ENCODE measurements at regions not wholly inside any gene's neighbourhood (a gene's known extent, or its start where the extent isn't known, plus 50 kb on each side); places are given as distances from the start of the nearest gene placed in this dataset.

DNA sequence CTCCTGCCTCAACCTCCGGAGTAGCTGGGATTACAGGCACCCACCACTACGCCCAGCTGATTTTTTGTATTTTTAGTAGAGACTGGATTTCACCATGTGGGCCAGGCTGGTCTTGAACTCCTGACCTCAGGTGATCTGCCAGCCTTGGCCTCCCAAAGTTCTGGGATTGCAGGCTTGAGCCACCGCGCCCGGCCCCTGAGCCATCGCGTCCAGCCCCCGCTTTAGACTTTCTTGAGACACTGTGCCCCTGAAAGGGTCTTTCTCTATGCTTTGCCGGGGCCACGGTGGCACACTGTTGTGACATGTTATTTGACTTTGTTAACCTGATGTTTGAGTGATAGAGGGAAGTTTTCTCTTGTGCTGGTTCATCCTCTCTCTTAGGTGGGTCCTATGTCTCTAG is 186.4 kb downstream of the BTG1 start:
- Histone ChIP-seq H3F3A (ENCODE audit: low read length, unreplicated experiment) (no peaks in the 10 kb centered on the region), H3K27ac (ENCODE audit: low read length) (no peak overlapping the region), H3K27me3 (ENCODE audit: low read length) (no peaks in the 10 kb centered on the region), H3K36me3 (ENCODE audit: low read depth, low read length) (no peaks in the 10 kb centered on the region), H4K20me1 (ENCODE audit: low read length) (no peaks in the 10 kb centered on the region), H3K9me2 (replicated peaks; ENCODE audit: low read length) (no peaks in the 10 kb centered on the region), H3K79me2 (ENCODE audit: low read length) (no peaks in the 10 kb centered on the region), H3K4me2 (ENCODE audit: low read length) (no peak overlapping the region), H2AFZ (ENCODE audit: low read length) (no peak overlapping the region), H3K4me3 (ENCODE audit: low read length) (no peak overlapping the region), H3K9ac (ENCODE audit: low read length) (no peak overlapping the region), H3K4me1 (ENCODE audit: insufficient read depth, low read length) (peaks cover 9% of the 10 kb centered on the region; the same call in 1 of the 2 replicates), H3K9me3 (ENCODE audit: low read length) (no peaks in the 10 kb centered on the region)
- CTCF ChIA-PET: no interaction called here
- no TSS peak for BruUV-seq (replicated peaks)
- DNase-seq (no peak), ATAC-seq (no peak)
- POLR2A ChIA-PET (ENCODE audit: unreplicated experiment): no interaction called here
- intact Hi-C loops (cut with micrococcal nuclease): loop anchor here (10.0 kb wide), 1 partner anchor 574 kb away; no protein-coding TSS in a partner anchor
- TF ChIP-seq, protein P1, sequence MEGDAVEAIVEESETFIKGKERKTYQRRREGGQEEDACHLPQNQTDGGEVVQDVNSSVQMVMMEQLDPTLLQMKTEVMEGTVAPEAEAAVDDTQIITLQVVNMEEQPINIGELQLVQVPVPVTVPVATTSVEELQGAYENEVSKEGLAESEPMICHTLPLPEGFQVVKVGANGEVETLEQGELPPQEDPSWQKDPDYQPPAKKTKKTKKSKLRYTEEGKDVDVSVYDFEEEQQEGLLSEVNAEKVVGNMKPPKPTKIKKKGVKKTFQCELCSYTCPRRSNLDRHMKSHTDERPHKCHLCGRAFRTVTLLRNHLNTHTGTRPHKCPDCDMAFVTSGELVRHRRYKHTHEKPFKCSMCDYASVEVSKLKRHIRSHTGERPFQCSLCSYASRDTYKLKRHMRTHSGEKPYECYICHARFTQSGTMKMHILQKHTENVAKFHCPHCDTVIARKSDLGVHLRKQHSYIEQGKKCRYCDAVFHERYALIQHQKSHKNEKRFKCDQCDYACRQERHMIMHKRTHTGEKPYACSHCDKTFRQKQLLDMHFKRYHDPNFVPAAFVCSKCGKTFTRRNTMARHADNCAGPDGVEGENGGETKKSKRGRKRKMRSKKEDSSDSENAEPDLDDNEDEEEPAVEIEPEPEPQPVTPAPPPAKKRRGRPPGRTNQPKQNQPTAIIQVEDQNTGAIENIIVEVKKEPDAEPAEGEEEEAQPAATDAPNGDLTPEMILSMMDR (conservative IDR thresholded peaks at IDR 0.05; ENCODE audit: low read depth, low read length): no peak
- TF ChIP-seq EZH2 (IDR thresholded peaks at IDR 0.05; ENCODE audit: low read length, unreplicated experiment) (no peak), EZH2phosphoT487 (IDR thresholded peaks at IDR 0.05; ENCODE audit: borderline replicate concordance, low read length) (no peak)

DNA sequence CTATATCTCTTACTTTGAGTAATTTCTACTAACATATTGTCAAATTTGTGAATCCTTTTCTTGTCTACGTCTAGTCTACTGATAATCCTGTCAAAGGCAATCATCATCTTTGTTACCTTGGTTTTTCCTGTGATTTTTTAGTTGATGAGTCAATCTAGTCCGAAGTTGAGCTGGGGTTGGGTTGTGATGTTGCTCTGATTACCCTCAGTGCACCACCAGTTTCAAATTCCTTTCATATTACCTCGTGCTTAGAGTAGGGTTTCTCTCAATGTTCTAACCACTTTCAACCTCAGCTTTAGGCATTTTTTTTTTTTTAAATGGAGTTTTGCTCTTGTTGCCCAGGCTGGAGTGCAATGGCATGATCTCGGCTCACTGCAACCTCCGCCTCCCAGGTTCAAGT is 186.8 kb downstream of the BTG1 start:
- H2AFZ ChIP-seq (ENCODE audit: low read length): no peak overlapping the region
- H3F3A ChIP-seq (ENCODE audit: low read length, unreplicated experiment): no peaks in the 10 kb centered on the region
- H3K79me2 ChIP-seq (ENCODE audit: low read length): no peaks in the 10 kb centered on the region
- TF ChIP-seq EZH2 (IDR thresholded peaks at IDR 0.05; ENCODE audit: low read length, unreplicated experiment): no peak
- TF ChIP-seq, protein P1 (conservative IDR thresholded peaks at IDR 0.05; ENCODE audit: low read depth, low read length): no peak
- TF ChIP-seq EZH2phosphoT487 (IDR thresholded peaks at IDR 0.05; ENCODE audit: borderline replicate concordance, low read length): no peak
- no TSS peak for BruUV-seq (replicated peaks)
- no peak overlapping the region for H3K4me3 ChIP-seq (ENCODE audit: low read length)
- H3K9me2 ChIP-seq (replicated peaks; ENCODE audit: low read length): no peaks in the 10 kb centered on the region
- H4K20me1 ChIP-seq (ENCODE audit: low read length): no peaks in the 10 kb centered on the region
- no peaks in the 10 kb centered on the region for H3K9me3 ChIP-seq (ENCODE audit: low read length)
- H3K4me1 ChIP-seq (ENCODE audit: insufficient read depth, low read length): peaks cover 9% of the 10 kb centered on the region; the same call in 1 of the 2 replicates
- H3K27me3 ChIP-seq (ENCODE audit: low read length): no peaks in the 10 kb centered on the region
- H3K9ac ChIP-seq (ENCODE audit: low read length): no peak overlapping the region
- no peak overlapping the region for H3K27ac ChIP-seq (ENCODE audit: low read length)
- DNase-seq: peak; percentile 51
- no peak for ATAC-seq
- CTCF ChIA-PET: no interaction called here
- H3K36me3 ChIP-seq (ENCODE audit: low read depth, low read length): no peaks in the 10 kb centered on the region
- intact Hi-C loops (cut with micrococcal nuclease): loop anchor here (10.0 kb wide), 1 partner anchor 574 kb away; no protein-coding TSS in a partner anchor
- POLR2A ChIA-PET (ENCODE audit: unreplicated experiment): no interaction called here
- H3K4me2 ChIP-seq (ENCODE audit: low read length): no peak overlapping the region

DNA sequence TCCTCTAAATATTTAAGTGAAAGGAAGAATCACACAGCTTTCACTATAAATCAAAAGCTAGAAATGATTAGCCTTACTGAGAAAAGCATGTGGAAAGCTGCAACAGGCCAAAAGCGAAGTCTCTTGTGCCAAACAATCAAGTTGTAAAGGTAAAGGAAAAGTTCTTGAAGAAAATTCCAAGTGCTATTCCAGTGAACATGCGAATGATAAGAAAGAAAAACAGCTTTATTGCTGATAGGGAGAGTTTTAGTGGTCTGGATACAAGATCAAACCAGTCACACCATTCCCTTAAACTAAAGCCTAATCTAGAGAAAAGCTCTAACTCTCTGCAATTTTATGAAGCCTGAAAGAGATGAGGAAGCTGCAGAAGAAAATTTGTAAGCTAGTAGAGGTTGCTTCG is 190.9 kb downstream of the BTG1 start:
- no TSS peak for BruUV-seq (replicated peaks)
- TF ChIP-seq, protein P1 (conservative IDR thresholded peaks at IDR 0.05; ENCODE audit: low read depth, low read length): no peak
- TF ChIP-seq EZH2 (IDR thresholded peaks at IDR 0.05; ENCODE audit: low read length, unreplicated experiment) (no peak), EZH2phosphoT487 (IDR thresholded peaks at IDR 0.05; ENCODE audit: borderline replicate concordance, low read length) (no peak)
- Histone ChIP-seq H3F3A (ENCODE audit: low read length, unreplicated experiment) (no peaks in the 10 kb centered on the region), H3K4me1 (ENCODE audit: insufficient read depth, low read length) (peaks cover 9% of the 10 kb centered on the region; the same call in 1 of the 2 replicates), H3K79me2 (ENCODE audit: low read length) (no peaks in the 10 kb centered on the region), H3K9me2 (replicated peaks; ENCODE audit: low read length) (no peaks in the 10 kb centered on the region), H3K4me3 (ENCODE audit: low read length) (no peak overlapping the region), H3K9ac (ENCODE audit: low read length) (no peak overlapping the region), H3K4me2 (ENCODE audit: low read length) (no peak overlapping the region), H3K27ac (ENCODE audit: low read length) (no peak overlapping the region), H3K27me3 (ENCODE audit: low read length) (no peaks in the 10 kb centered on the region), H2AFZ (ENCODE audit: low read length) (no peak overlapping the region), H4K20me1 (ENCODE audit: low read length) (no peaks in the 10 kb centered on the region), H3K36me3 (ENCODE audit: low read depth, low read length) (no peaks in the 10 kb centered on the region), H3K9me3 (ENCODE audit: low read length) (no peaks in the 10 kb centered on the region)
- CTCF ChIA-PET: interaction anchor here (0.6 kb wide), 1 partner anchor 204 kb away, joined by 3 read pairs; no protein-coding TSS in a partner anchor
- intact Hi-C loops (cut with micrococcal nuclease): loop anchor here (10.0 kb wide), 1 partner anchor 570 kb away; no protein-coding TSS in a partner anchor
- POLR2A ChIA-PET (ENCODE audit: unreplicated experiment): interaction anchor here (0.5 kb wide), 1 partner anchor 191 kb away, joined by 3 read pairs; no protein-coding TSS in a partner anchor
- DNase-seq: no peak
- no peak for ATAC-seq

All from PC-3 (cell line).